ENCODE measurements at regions not wholly inside any gene's neighbourhood (a gene's known extent, or its start where the extent isn't known, plus 50 kb on each side); places are given as distances from the start of the nearest gene placed in this dataset.

DNA sequence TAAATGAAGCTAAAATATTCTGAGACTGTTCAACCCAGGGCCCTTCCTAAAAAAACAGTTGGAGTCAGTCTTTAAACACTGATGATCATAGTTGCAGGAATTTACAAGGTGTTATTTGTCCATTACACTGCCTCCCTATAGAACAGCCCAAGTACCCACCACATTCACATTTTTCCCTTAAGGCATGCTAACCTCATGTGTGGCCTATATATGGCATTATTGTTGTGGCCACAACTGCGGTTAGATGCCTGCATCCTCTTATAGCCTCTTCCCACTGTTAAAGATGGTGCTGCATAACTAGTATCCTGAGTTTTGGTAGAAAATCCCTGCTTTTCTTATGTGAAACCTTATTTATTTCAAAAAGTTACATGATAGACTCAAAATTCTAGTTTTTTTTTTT is 287.9 kb upstream of the SEMA3A start (continued):
- TF ChIP-seq, protein P1, sequence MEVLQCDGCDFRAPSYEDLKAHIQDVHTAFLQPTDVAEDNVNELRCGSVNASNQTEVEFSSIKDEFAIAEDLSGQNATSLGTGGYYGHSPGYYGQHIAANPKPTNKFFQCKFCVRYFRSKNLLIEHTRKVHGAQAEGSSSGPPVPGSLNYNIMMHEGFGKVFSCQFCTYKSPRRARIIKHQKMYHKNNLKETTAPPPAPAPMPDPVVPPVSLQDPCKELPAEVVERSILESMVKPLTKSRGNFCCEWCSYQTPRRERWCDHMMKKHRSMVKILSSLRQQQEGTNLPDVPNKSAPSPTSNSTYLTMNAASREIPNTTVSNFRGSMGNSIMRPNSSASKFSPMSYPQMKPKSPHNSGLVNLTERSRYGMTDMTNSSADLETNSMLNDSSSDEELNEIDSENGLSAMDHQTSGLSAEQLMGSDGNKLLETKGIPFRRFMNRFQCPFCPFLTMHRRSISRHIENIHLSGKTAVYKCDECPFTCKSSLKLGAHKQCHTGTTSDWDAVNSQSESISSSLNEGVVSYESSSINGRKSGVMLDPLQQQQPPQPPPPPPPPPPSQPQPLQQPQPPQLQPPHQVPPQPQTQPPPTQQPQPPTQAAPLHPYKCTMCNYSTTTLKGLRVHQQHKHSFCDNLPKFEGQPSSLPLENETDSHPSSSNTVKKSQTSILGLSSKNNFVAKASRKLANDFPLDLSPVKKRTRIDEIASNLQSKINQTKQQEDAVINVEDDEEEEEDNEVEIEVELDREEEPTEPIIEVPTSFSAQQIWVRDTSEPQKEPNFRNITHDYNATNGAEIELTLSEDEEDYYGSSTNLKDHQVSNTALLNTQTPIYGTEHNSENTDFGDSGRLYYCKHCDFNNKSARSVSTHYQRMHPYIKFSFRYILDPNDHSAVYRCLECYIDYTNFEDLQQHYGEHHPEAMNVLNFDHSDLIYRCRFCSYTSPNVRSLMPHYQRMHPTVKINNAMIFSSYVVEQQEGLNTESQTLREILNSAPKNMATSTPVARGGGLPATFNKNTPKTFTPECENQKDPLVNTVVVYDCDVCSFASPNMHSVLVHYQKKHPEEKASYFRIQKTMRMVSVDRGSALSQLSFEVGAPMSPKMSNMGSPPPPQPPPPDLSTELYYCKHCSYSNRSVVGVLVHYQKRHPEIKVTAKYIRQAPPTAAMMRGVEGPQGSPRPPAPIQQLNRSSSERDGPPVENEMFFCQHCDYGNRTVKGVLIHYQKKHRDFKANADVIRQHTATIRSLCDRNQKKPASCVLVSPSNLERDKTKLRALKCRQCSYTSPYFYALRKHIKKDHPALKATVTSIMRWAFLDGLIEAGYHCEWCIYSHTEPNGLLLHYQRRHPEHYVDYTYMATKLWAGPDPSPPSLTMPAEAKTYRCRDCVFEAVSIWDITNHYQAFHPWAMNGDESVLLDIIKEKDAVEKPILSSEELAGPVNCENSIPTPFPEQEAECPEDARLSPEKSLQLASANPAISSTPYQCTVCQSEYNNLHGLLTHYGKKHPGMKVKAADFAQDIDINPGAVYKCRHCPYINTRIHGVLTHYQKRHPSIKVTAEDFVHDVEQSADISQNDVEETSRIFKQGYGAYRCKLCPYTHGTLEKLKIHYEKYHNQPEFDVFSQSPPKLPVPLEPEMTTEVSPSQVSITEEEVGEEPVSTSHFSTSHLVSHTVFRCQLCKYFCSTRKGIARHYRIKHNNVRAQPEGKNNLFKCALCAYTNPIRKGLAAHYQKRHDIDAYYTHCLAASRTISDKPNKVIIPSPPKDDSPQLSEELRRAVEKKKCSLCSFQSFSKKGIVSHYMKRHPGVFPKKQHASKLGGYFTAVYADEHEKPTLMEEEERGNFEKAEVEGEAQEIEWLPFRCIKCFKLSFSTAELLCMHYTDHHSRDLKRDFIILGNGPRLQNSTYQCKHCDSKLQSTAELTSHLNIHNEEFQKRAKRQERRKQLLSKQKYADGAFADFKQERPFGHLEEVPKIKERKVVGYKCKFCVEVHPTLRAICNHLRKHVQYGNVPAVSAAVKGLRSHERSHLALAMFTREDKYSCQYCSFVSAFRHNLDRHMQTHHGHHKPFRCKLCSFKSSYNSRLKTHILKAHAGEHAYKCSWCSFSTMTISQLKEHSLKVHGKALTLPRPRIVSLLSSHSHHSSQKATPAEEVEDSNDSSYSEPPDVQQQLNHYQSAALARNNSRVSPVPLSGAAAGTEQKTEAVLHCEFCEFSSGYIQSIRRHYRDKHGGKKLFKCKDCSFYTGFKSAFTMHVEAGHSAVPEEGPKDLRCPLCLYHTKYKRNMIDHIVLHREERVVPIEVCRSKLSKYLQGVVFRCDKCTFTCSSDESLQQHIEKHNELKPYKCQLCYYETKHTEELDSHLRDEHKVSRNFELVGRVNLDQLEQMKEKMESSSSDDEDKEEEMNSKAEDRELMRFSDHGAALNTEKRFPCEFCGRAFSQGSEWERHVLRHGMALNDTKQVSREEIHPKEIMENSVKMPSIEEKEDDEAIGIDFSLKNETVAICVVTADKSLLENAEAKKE (CRISPR knock-in tag; IDR thresholded peaks at IDR 0.05) = no peak
- no peak for TF ChIP-seq JUNB (IDR thresholded peaks at IDR 0.05; ENCODE audit: unreplicated experiment)
- no peak for TF ChIP-seq NANOG (IDR thresholded peaks at IDR 0.05; ENCODE audit: borderline replicate concordance)
- no peak for TF ChIP-seq EZH2phosphoT487 (IDR thresholded peaks at IDR 0.05; ENCODE audit: unreplicated experiment)
- no peak for TF ChIP-seq ZNF331 (CRISPR knock-in tag; IDR thresholded peaks at IDR 0.05; ENCODE audit: low read depth)
- TF ChIP-seq CREB1 (CRISPR knock-in tag; IDR thresholded peaks at IDR 0.05; ENCODE audit: low read depth) = no peak
- TF ChIP-seq EZH2 (IDR thresholded peaks at IDR 0.05; ENCODE audit: low read depth, unreplicated experiment) = no peak
- no peak for TF ChIP-seq POLR2AphosphoS5 (IDR thresholded peaks at IDR 0.05; ENCODE audit: low read depth)
- TF ChIP-seq, protein P2, sequence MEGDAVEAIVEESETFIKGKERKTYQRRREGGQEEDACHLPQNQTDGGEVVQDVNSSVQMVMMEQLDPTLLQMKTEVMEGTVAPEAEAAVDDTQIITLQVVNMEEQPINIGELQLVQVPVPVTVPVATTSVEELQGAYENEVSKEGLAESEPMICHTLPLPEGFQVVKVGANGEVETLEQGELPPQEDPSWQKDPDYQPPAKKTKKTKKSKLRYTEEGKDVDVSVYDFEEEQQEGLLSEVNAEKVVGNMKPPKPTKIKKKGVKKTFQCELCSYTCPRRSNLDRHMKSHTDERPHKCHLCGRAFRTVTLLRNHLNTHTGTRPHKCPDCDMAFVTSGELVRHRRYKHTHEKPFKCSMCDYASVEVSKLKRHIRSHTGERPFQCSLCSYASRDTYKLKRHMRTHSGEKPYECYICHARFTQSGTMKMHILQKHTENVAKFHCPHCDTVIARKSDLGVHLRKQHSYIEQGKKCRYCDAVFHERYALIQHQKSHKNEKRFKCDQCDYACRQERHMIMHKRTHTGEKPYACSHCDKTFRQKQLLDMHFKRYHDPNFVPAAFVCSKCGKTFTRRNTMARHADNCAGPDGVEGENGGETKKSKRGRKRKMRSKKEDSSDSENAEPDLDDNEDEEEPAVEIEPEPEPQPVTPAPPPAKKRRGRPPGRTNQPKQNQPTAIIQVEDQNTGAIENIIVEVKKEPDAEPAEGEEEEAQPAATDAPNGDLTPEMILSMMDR (conservative IDR thresholded peaks at IDR 0.05; ENCODE audit: low read depth in 2 of 2) = no peak

DNA sequence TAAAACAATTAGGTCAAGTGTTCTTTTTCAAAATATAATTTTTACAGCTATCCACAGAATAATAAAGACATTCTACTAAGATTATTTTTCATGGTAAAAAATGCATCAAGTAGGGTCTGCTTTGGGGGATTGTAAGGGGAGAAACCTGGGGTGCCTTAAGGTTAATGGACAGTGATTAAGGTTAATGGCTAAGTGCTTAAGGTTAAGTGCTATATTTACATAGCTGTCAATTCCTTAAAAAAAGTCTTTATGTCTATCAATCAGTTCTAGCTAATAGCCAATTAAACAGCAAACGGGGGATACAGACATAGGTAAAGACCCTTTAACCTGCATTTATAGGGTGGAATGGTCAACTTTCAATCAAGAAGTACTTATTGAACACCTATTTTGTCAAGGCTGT is 284.5 kb upstream of the SEMA3A start:
- H3F3A ChIP-seq (replicated peaks; ENCODE audit: low read depth) = no peaks in the 10 kb centered on the region
- Mint-ChIP-seq H3K4me3 (no peak overlapping the region), H3K27ac (no peak overlapping the region), H3K4me1 (peaks cover 34% of the 10 kb centered on the region), H3K36me3 (ENCODE audit: low read depth) (no peaks in the 10 kb centered on the region), H3K27me3 (ENCODE audit: insufficient read depth, low read depth, poor library complexity) (peaks cover 1% of the 10 kb centered on the region), H3K9me3 (no peaks in the 10 kb centered on the region)
- H3K4me2 ChIP-seq = peak overlapping the region; percentile 10; the same call in 1 of the 2 replicates
- peaks cover 24% of the 10 kb centered on the region for H3K4me1 ChIP-seq (ENCODE audit: insufficient read depth)
- H3K27me3 ChIP-seq (ENCODE audit: insufficient read depth) = no peaks in the 10 kb centered on the region; the same call in 1 of the 2 replicates
- no peaks in the 10 kb centered on the region for H3K36me3 ChIP-seq (ENCODE audit: insufficient read depth)
- DNase-seq (ENCODE audit: low spot score) (peak; percentile 46), ATAC-seq (no peak)
- no peaks in the 10 kb centered on the region for H4K20me1 ChIP-seq (replicated peaks; ENCODE audit: insufficient read depth)
- no peak overlapping the region for H3K27ac ChIP-seq (ENCODE audit: low read depth)
- H3K79me2 ChIP-seq (replicated peaks; ENCODE audit: insufficient read depth) = no peaks in the 10 kb centered on the region
- no peaks in the 10 kb centered on the region for H3K9me2 ChIP-seq (ENCODE audit: insufficient read depth)
- H2AFZ ChIP-seq = no peak overlapping the region
- TF ChIP-seq CREB1 (CRISPR knock-in tag; IDR thresholded peaks at IDR 0.05; ENCODE audit: low read depth) (no peak), NANOG (IDR thresholded peaks at IDR 0.05; ENCODE audit: borderline replicate concordance) (peak; percentile 99), JUNB (IDR thresholded peaks at IDR 0.05; ENCODE audit: unreplicated experiment) (no peak)
- no peak overlapping the region for H3K4me3 ChIP-seq

All from GM23338 (cell line).